GM18505 (cell line): ENCODE measurements at regions not wholly inside any gene's neighbourhood (a gene's known extent, or its start where the extent isn't known, plus 50 kb on each side); places are given as distances from the start of the nearest gene placed in this dataset.

Experiments used
- ATAC-seq: cut with Tn5 transposase; IDR thresholded peaks from one replicate; pipeline ENCODE4 v1.9.1; 2021; ENCODE audit not compliant: unreplicated experiment
- POLR2A ChIP-seq: IDR thresholded peaks from 4 replicates; pipeline ENCODE4 v1.6.1; 2011; ENCODE audit warnings: borderline replicate concordance; ENCODE audit not compliant: insufficient read depth, insufficient read length; ENCODE audit errors: extremely low read depth

DNA sequence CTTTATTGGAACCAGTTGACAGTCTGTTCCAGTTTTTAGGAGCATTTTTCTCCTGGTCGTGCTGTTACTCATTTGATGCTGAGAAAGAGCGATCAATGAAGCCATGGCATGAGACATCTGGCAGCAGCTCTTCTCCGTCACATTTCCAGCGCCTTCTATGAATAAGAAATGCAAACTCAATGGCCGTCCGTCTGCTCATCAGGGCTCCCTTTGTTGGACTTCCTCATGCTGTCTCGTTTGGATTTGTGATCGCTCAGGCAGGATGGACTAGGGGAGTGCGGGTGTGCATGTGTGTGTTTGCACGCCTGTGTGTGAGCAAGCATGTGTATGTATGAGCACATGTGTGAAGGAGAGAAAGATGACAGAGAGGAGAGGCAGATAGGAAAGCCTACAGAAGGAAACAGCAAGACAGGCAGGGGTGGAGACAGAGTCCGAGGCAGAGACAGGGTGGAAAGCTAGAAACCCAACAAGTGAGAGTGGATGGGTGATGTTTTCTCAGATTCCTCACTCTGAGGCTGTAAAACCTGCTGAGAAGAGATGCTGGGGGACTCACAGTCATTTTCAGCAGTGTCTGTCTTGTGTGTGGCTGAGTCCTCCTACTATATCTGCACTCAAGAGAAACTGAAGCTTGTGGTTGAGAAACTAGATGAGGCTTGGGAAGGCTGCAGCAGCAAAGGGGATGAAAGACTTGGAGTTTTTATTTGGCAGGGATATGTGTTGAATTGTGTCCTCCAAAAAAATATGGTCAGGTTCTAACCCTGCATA, 56.0 kb upstream of the CLMP start:
- no peak for ATAC-seq
- no peak for TF ChIP-seq POLR2A

DNA sequence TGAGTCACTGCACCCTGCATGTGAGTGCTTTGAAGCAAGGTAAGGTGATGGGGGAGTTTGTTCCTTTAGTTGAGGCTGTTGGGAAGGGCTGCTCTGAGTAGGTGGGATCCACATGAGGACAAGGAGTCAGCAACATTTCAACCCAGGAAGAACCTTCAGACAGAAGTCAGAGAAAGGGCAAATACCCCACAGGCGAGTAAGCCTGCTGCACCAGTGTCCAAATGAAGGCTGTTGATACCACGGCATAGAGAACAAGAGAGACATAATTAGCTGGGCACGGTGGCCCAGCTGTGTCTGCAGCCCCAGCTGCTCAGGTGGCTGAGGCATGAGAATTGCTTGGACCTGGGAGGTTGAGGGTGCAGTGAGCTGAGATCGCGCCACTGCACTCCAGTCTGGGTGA, 54.3 kb upstream of the CLMP start:
- TF ChIP-seq POLR2A: no peak
- ATAC-seq: no peak

GRCh38 chr11:123247813-123248379, 52.8 kb upstream of the CLMP start:
- no peak for TF ChIP-seq POLR2A
- ATAC-seq: no peak

DNA sequence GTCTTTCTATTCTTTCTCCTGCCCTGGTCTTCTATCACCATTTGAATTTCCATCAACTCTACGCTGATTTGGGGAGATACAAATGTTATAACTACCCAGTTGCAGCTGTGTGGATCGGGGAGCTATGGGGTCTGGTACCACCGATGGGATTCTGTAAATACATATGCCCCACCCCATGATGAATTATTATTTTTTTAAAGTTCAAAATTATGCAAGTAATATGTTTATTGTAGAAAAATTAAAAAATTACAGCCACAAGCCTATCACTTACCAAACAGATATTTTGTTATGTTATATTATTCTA, 52.4 kb upstream of the CLMP start:
- TF ChIP-seq POLR2A: no peak
- ATAC-seq: no peak

DNA sequence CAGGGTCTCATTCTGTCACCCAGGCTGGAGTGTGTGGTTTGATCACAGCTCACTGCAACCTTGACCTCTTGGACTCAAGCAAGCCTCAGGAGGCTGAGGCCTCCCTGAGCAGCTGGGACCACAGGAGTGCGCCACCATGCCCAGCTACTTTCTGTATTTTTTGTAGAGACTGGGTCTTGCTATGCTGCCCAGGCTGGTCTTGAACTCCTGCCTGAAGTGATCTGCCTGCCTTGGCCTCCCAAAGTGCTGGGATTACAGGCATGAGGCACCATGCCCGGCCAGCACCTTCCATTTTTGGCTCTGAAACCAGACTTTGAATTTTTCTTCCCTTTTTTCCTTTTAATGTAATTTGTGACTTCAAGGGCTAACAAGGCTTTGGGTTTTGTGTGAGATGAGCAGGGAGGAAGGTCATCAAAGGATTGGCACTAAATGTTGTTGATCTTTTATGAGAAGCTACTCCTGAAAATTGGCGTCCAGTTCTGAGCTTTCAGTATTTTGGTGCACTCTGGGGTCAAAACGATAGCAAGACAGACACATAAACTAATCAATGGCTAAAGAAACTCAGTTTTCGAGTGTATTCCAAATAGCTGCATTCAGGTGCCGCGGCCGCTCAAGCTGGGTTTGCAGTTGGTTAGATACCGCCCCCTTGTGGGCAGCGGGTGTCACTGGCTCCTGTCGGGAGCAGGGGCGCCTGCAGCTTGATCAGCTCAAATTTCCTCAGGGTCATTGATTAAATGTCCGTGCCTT, 51.9 kb upstream of the CLMP start:
- ATAC-seq: peak; percentile 68
- no peak for TF ChIP-seq POLR2A

GRCh38 chr11:123245567-123245966, 50.5 kb upstream of the CLMP start:
- TF ChIP-seq POLR2A: no peak
- no peak for ATAC-seq
